ENCODE measurements at regions not wholly inside any gene's neighbourhood (a gene's known extent, or its start where the extent isn't known, plus 50 kb on each side); places are given as distances from the start of the nearest gene placed in this dataset.

DNA sequence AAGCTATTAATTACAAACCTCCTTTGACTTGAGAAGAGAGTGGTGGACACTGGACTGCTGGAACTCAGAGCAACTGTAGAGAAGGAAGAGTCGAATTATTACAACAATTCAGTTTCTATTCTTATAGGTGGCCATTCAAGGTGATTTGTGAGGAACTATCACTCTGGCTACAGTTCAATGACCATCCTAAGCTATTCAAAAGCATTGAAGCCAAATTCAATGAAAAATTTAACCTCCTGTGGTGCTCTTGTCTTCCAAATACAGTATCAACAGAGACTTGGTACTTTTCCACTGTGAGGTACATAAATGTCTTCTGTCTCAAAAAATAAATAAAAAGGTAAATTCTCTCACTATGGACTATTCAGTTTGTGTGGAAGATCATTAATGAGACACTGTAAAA lies 513.3 kb upstream of the SEMA6D start:
- H3K4ac ChIP-seq (replicated peaks; ENCODE audit: insufficient read length, low read depth, low read length), result no peak overlapping the region
- H3K4me2 ChIP-seq (ENCODE audit: insufficient read depth in 1 of 2, low read depth in 2 of 2, low read length in 2 of 2), result peak overlapping the region; percentile 36 to 43; a peak in 3 of 4 replicates
- no peak overlapping the region for H3K18ac ChIP-seq (ENCODE audit: extremely low read depth, low read length)
- no peak overlapping the region for H2BK20ac ChIP-seq (ENCODE audit: low read length)
- H2BK12ac ChIP-seq (ENCODE audit: low read depth, low read length), result no peak overlapping the region
- H3K23me2 ChIP-seq (ENCODE audit: low read depth, low read length), result no peaks in the 10 kb centered on the region
- H4K5ac ChIP-seq (ENCODE audit: insufficient read length, low read depth, low read length), result no peak overlapping the region
- H3K36me3 ChIP-seq (ENCODE audit: control insufficient read depth in 2 of 4, insufficient read depth in 4 of 4, low read length in 3 of 4), result no peaks in the 10 kb centered on the region
- no peak overlapping the region for H3K23ac ChIP-seq (ENCODE audit: insufficient read length)
- no peaks in the 10 kb centered on the region for H3K79me1 ChIP-seq (ENCODE audit: low read depth, low read length)
- H3K14ac ChIP-seq (ENCODE audit: insufficient read length), result no peak overlapping the region
- no peak overlapping the region for H3K27ac ChIP-seq (ENCODE audit: low read depth, low read length)
- H3K9ac ChIP-seq (replicated peaks in 1 of 4; ENCODE audit: extremely low read depth in 1 of 4, low read depth in 3 of 4, low read length in 3 of 4), result no peak overlapping the region
- CTCF ChIA-PET (ENCODE audit: partially characterized antibody), result interaction anchor here (1.0 to 1.8 kb wide), 8 partner anchors 8 to 784 kb away, joined by 3 to 5 read pairs (median 3); no protein-coding TSS in a partner anchor
- FAIRE-seq (no peak), DNase-seq (ENCODE audit: low read depth in 1 of 2, low spot score in 2 of 2) (no peak)
- H2BK5ac ChIP-seq (ENCODE audit: low read depth, low read length), result no peak overlapping the region
- H2BK15ac ChIP-seq (ENCODE audit: low read length), result no peak overlapping the region
- no peaks in the 10 kb centered on the region for H3K79me2 ChIP-seq (ENCODE audit: control insufficient read depth in 1 of 2, insufficient read depth in 2 of 2, low read length in 2 of 2)
- peaks cover 6 to 15% (median 11%) of the 10 kb centered on the region in 4 experiments; a peak in 6 of 7 replicates for H3K4me1 ChIP-seq (replicated peaks in 1 of 4; ENCODE audit: control insufficient read depth in 3 of 4, insufficient read depth in 4 of 4, low read length in 3 of 4)
- WGBS, 2 experiments (ENCODE audit: extremely low coverage in 1 of 2, insufficient coverage in 1 of 2, insufficient read length in 1 of 2, insufficient replicate concordance in 2 of 2, low coverage in 1 of 2, low lambda C conversion rate in 2 of 2, missing lambda C conversion rate in 1 of 2), result 46% methylated on average over 1 of the region's 1 CpG; no CpG with 5 or more reads in 1 of the 2 experiments
- H3K9me3 ChIP-seq (ENCODE audit: insufficient read depth in 2 of 2, low read depth in 1 of 2, low read length in 1 of 2), result no peaks in the 10 kb centered on the region
- H4K91ac ChIP-seq (replicated peaks; ENCODE audit: insufficient read length, low read length), result no peak overlapping the region
- no peak overlapping the region for H2AK5ac ChIP-seq (ENCODE audit: low read depth, low read length)
- no peaks in the 10 kb centered on the region for H4K20me1 ChIP-seq (replicated peaks in 1 of 2; ENCODE audit: control insufficient read depth in 1 of 2, insufficient read depth in 2 of 2, low read length in 2 of 2)
- no peak overlapping the region for H2AFZ ChIP-seq (ENCODE audit: low read length)
- H2BK120ac ChIP-seq (replicated peaks; ENCODE audit: low read depth, low read length), result no peak overlapping the region
- H4K8ac ChIP-seq (ENCODE audit: extremely low read depth, insufficient read depth, low read length), result no peak overlapping the region
- H3K4me3 ChIP-seq (ENCODE audit: extremely low read depth in 1 of 4, insufficient read depth in 2 of 4, low read depth in 3 of 4, low read length in 4 of 4), result peak overlapping the region in 1 of 4 experiments; percentile 18; a peak in 1 of 8 replicates
- POLR2A ChIA-PET (ENCODE audit: partially characterized antibody), result no interaction called here
- no peak overlapping the region for H3K56ac ChIP-seq (replicated peaks; ENCODE audit: insufficient read length, low read depth, low read length)
- H3K27me3 ChIP-seq (replicated peaks in 1 of 4; ENCODE audit: control insufficient read depth in 3 of 4, extremely low read depth in 1 of 4, insufficient read depth in 3 of 4, low read length in 3 of 4), result no peaks in the 10 kb centered on the region

Data from H1 (cell line).